A549 (cell line): ENCODE measurements at regions not wholly inside any gene's neighbourhood (a gene's known extent, or its start where the extent isn't known, plus 50 kb on each side); places are given as distances from the start of the nearest gene placed in this dataset.

Experiments
- ATAC-seq, 2 experiments: fragments of 200-7000 bp in 1 of 2; fragments of >200 bp in 1 of 2; cut with Nextera tagmentation in 1 of 2; cut with Tn5 transposase in 1 of 2; 3 replicates each; pipeline versions ENCODE4 v1.8.0 to v1.9.1; 2018 to 2020; ENCODE audit warnings: mild to moderate bottlenecking in 1 of 2, moderate library complexity in 1 of 2
- CTCF ChIA-PET: fragments of 300-600 bp; sonication (Branson Sonifier 250); formaldehyde crosslinking; extraction: SDS; loops from one replicate; lab custom pipeline; 2021; ENCODE audit warnings: antibody characterized with exemption, inconsistent platforms; lab: Yijun Ruan, JAX
- POLR2A ChIA-PET: fragments of 350-600 bp; formaldehyde crosslinking; extraction: SDS; loops from one replicate; lab custom pipeline; 2021; ENCODE audit warnings: antibody characterized with exemption, inconsistent platforms; lab: Yijun Ruan, JAX
- DNase-seq, 2 experiments: peaks; one replicate each; pipeline versions ENCODE4 v3.0.0 to v3.0.0-alpha.2; 2011 to 2016; ENCODE audit warnings: low read depth in 1 of 2, low spot score in 1 of 2
- FAIRE-seq: peaks from 2 replicates; lab custom pipeline; 2011; peaks lifted over from hg19 to GRCh38; lab: Jason Lieb, UNC
- H3K27ac ChIP-seq, 2 experiments: fragments of >200 bp; sonication (Bioruptor Twin); formaldehyde crosslinking; 3 replicates each; pipeline ENCODE4 v1.5.1; 2016 to 2017
- H3K4me1 ChIP-seq: fragments of >200 bp; sonication (Bioruptor Twin); formaldehyde crosslinking; 3 replicates; pipeline ENCODE4 v1.6.1; 2016
- H3K4me2 ChIP-seq: fragments of >200 bp; sonication (Bioruptor Twin); formaldehyde crosslinking; 3 replicates; pipeline ENCODE4 v1.6.1; 2016
- H3K4me3 ChIP-seq: fragments of >200 bp; sonication (Bioruptor Twin); formaldehyde crosslinking; 3 replicates; pipeline ENCODE4 v1.5.1; 2016
- H3K9me3 ChIP-seq: fragments of >200 bp; sonication (Bioruptor Twin); formaldehyde crosslinking; 3 replicates; pipeline ENCODE4 v1.6.1; 2016
- ATOH8 ChIP-seq: fragments of 250-450 bp; sonication (Bioruptor Pico); IDR thresholded peaks from 2 replicates; pipeline ENCODE4 v1.5.0; 2020; ENCODE audit warnings: low read depth, mild to moderate bottlenecking, moderate library complexity
- BCL3 ChIP-seq: fragments of >200 bp; sonication (Bioruptor Twin); formaldehyde crosslinking; IDR thresholded peaks from 3 replicates; pipeline ENCODE4 v1.6.1; 2016
- BHLHE40 ChIP-seq: IDR thresholded peaks from 2 replicates; pipeline ENCODE4 v1.6.1; 2012; ENCODE audit warnings: low read depth, low read length, inconsistent platforms
- CTCF ChIP-seq: fragments of >200 bp; sonication (Bioruptor Twin); formaldehyde crosslinking; IDR thresholded peaks from 3 replicates; pipeline ENCODE4 v1.5.1; 2016
- EHMT2 ChIP-seq: fragments of 200-600 bp; sonication (generic); IDR thresholded peaks from 2 replicates; pipeline ENCODE4 v1.6.1; 2016; ENCODE audit warnings: antibody characterized with exemption, low read depth, mild to moderate bottlenecking, moderate library complexity
- ESRRA ChIP-seq: fragments of 150-350 bp; IDR thresholded peaks from 2 replicates; pipeline ENCODE4 v1.6.1; 2014; ENCODE audit warnings: mild to moderate bottlenecking, low read length, borderline replicate concordance
- FOSB ChIP-seq: fragments of 250-450 bp; sonication (Bioruptor Pico); IDR thresholded peaks from 2 replicates; pipeline ENCODE4 v1.5.0; 2020; ENCODE audit warnings: mild to moderate bottlenecking, moderate library complexity
- HEYL ChIP-seq: fragments of 250-450 bp; sonication (Bioruptor Pico); IDR thresholded peaks from 2 replicates; pipeline ENCODE4 v1.8.0; 2021; ENCODE audit warnings: mild to moderate bottlenecking, moderate library complexity
- HOXA7 ChIP-seq: fragments of 250-450 bp; sonication (Bioruptor Pico); IDR thresholded peaks from 2 replicates; pipeline ENCODE4 v1.5.0; 2020; ENCODE audit warnings: mild to moderate bottlenecking, moderate library complexity
- KDM1A ChIP-seq: fragments of 200-600 bp; sonication (generic); IDR thresholded peaks from 2 replicates; pipeline ENCODE4 v1.6.1; 2016; ENCODE audit warnings: low read depth, mild to moderate bottlenecking
- KDM5A ChIP-seq: fragments of 200-600 bp; sonication (generic); IDR thresholded peaks from 2 replicates; pipeline ENCODE4 v1.6.1; 2016; ENCODE audit warnings: antibody characterized with exemption, mild to moderate bottlenecking
- MAZ ChIP-seq: fragments of 150-350 bp; IDR thresholded peaks from 2 replicates; pipeline ENCODE4 v1.6.1; 2014; ENCODE audit warnings: antibody characterized with exemption, low read depth, low read length, borderline replicate concordance
- NFE2L2 ChIP-seq: fragments of 150-350 bp; conservative IDR thresholded peaks from 2 replicates; pipeline ENCODE4 v1.6.1; 2014; ENCODE audit warnings: low read length
- NR3C1 ChIP-seq: fragments of >200 bp; sonication (Bioruptor Twin); formaldehyde crosslinking; IDR thresholded peaks from 3 replicates; pipeline ENCODE4 v1.6.1; 2017
- PBX3 ChIP-seq: IDR thresholded peaks from 2 replicates; pipeline ENCODE4 v1.6.1; 2012
- POLR2A ChIP-seq: IDR thresholded peaks from 2 replicates; pipeline ENCODE4 v1.6.1; 2012; ENCODE audit warnings: mild to moderate bottlenecking, low read length
- RNF2 ChIP-seq: fragments of 200-600 bp; sonication (generic); IDR thresholded peaks from 2 replicates; pipeline ENCODE4 v1.6.1; 2016; ENCODE audit warnings: low read depth, mild to moderate bottlenecking, antibody characterized with exemption, moderate library complexity, borderline replicate concordance
- SMC3 ChIP-seq: fragments of >200 bp; sonication (Bioruptor Twin); formaldehyde crosslinking; IDR thresholded peaks from 3 replicates; pipeline ENCODE4 v1.6.1; 2018; ENCODE audit warnings: inconsistent platforms
- SREBF2 ChIP-seq: fragments of 450-650 bp; IDR thresholded peaks from 2 replicates; pipeline ENCODE4 v1.6.1; 2014; ENCODE audit warnings: mild to moderate bottlenecking, moderate library complexity
- TFCP2L1 ChIP-seq: fragments of 250-450 bp; sonication (Bioruptor Pico); IDR thresholded peaks from 2 replicates; pipeline ENCODE4 v1.5.0; 2021; ENCODE audit warnings: mild to moderate bottlenecking
- ZC3H11A ChIP-seq: fragments of 450-650 bp; IDR thresholded peaks from 2 replicates; pipeline ENCODE4 v1.6.1; 2014; ENCODE audit warnings: antibody characterized with exemption, mild to moderate bottlenecking
- ZSCAN20 ChIP-seq: fragments of 250-450 bp; sonication (Bioruptor Pico); IDR thresholded peaks from 2 replicates; pipeline ENCODE4 v1.8.0; 2022; ENCODE audit warnings: mild to moderate bottlenecking, moderate library complexity
- WGBS: methylation state at CpG from one replicate; pipeline ENCODE4 v1.1.6; 2017; ENCODE audit errors: missing lambda C conversion rate; 5-methylcytosine and 5-hydroxymethylcytosine counted together
- TF ChIP-seq, protein P1 (sequence below): IDR thresholded peaks from 2 replicates; pipeline ENCODE4 v1.6.1; 2012; ENCODE audit warnings: low read depth, borderline replicate concordance
- TF ChIP-seq, protein P2 (sequence below): fragments of 150-350 bp; IDR thresholded peaks from 2 replicates; pipeline ENCODE4 v1.6.1; 2014; ENCODE audit warnings: low read depth, mild to moderate bottlenecking, low read length
- TF ChIP-seq, protein P3 (sequence below): fragments of 250-450 bp; sonication (Bioruptor Pico); IDR thresholded peaks from 2 replicates; pipeline ENCODE4 v1.5.0; 2021; ENCODE audit warnings: mild to moderate bottlenecking, moderate library complexity, borderline replicate concordance

GRCh38 chr10:57905010-57905409, 362.7 kb downstream of the IPMK start:
- Histone ChIP-seq H3K4me3 (no peak overlapping the region), H3K4me2 (no peak overlapping the region), H3K4me1 (no peaks in the 10 kb centered on the region), H3K27ac (no peak overlapping the region), H3K9me3 (no peaks in the 10 kb centered on the region)
- DNase-seq = no peak
- CTCF ChIA-PET = no interaction called here
- TF ChIP-seq EHMT2 = no peak
- no peak for TF ChIP-seq ZC3H11A
- no peak for TF ChIP-seq FOSB (CRISPR knock-in tag)
- TF ChIP-seq SMC3 = no peak
- TF ChIP-seq, protein P1, sequence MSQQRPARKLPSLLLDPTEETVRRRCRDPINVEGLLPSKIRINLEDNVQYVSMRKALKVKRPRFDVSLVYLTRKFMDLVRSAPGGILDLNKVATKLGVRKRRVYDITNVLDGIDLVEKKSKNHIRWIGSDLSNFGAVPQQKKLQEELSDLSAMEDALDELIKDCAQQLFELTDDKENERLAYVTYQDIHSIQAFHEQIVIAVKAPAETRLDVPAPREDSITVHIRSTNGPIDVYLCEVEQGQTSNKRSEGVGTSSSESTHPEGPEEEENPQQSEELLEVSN = no peak
- no peak for TF ChIP-seq RNF2
- no peak for TF ChIP-seq CTCF
- no peak for TF ChIP-seq MAZ
- no peak for ATAC-seq
- FAIRE-seq = peak; percentile 59
- POLR2A ChIA-PET = no interaction called here
- WGBS = 92% methylated on average over 2 of the region's 2 CpGs

DNA sequence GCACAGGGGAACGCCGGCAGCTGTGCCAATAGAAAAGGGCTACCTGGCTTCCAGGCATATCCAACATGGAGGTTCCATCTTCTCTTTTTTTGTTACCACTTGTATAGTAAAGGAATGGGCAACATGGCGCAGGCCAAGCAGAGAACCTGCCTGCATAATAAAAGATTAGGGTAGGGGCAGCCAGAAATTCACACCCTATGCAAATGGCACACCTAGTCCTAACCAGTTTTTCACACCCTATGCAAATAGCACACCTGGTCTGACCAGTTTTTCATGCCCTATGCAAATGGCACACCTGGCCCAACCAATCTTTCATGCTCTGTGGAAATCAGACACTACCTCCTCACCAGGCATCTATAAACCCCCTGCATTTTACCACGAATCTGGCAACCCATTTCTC, 369.5 kb downstream of the IPMK start:
- ATAC-seq = no peak
- Histone ChIP-seq H3K4me1 (no peaks in the 10 kb centered on the region), H3K4me3 (no peak overlapping the region), H3K9me3 (no peaks in the 10 kb centered on the region), H3K27ac (no peak overlapping the region), H3K4me2 (no peak overlapping the region)
- TF ChIP-seq SREBF2 (no peak), ATOH8 (CRISPR knock-in tag) (no peak), HEYL (CRISPR knock-in tag) (no peak), NFE2L2 (no peak), TFCP2L1 (CRISPR knock-in tag) (no peak), KDM1A (no peak), HOXA7 (no peak), BHLHE40 (no peak), NR3C1 (no peak), POLR2A (no peak), FOSB (CRISPR knock-in tag) (no peak)
- no peak for DNase-seq
- CTCF ChIA-PET = interaction anchor here (0.6 kb wide), 1 partner anchor 222 kb away, joined by 3 read pairs; no protein-coding TSS in a partner anchor
- WGBS = 71% methylated on average over 4 of the region's 4 CpGs
- POLR2A ChIA-PET = no interaction called here
- no peak for FAIRE-seq

- ATAC-seq (no peak), DNase-seq (no peak), FAIRE-seq (no peak)
- no peak overlapping the region for H3K27ac ChIP-seq
- CTCF ChIA-PET = no interaction called here
- 60% methylated on average over 6 of the region's 6 CpGs for WGBS
- no peak overlapping the region for H3K4me2 ChIP-seq
- H3K9me3 ChIP-seq = no peaks in the 10 kb centered on the region
- no peak overlapping the region for H3K4me3 ChIP-seq
- POLR2A ChIA-PET = no interaction called here
- H3K4me1 ChIP-seq = no peaks in the 10 kb centered on the region
- TF ChIP-seq POLR2A (no peak), ZSCAN20 (CRISPR knock-in tag) (no peak), ESRRA (no peak), MAZ (no peak), CTCF (no peak), BCL3 (no peak), SREBF2 (no peak), KDM5A (no peak), PBX3 (no peak)
- TF ChIP-seq, protein P2, sequence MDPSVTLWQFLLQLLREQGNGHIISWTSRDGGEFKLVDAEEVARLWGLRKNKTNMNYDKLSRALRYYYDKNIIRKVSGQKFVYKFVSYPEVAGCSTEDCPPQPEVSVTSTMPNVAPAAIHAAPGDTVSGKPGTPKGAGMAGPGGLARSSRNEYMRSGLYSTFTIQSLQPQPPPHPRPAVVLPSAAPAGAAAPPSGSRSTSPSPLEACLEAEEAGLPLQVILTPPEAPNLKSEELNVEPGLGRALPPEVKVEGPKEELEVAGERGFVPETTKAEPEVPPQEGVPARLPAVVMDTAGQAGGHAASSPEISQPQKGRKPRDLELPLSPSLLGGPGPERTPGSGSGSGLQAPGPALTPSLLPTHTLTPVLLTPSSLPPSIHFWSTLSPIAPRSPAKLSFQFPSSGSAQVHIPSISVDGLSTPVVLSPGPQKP = no peak
- TF ChIP-seq, protein P3, sequence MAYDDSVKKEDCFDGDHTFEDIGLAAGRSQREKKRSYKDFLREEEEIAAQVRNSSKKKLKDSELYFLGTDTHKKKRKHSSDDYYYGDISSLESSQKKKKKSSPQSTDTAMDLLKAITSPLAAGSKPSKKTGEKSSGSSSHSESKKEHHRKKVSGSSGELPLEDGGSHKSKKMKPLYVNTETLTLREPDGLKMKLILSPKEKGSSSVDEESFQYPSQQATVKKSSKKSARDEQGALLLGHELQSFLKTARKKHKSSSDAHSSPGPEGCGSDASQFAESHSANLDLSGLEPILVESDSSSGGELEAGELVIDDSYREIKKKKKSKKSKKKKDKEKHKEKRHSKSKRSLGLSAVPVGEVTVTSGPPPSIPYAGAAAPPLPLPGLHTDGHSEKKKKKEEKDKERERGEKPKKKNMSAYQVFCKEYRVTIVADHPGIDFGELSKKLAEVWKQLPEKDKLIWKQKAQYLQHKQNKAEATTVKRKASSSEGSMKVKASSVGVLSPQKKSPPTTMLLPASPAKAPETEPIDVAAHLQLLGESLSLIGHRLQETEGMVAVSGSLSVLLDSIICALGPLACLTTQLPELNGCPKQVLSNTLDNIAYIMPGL (CRISPR knock-in tag) = no peak
Observed at GRCh38 chr10:57897611-57898010, 370.1 kb downstream of the IPMK start.
